Fibroblast of peridontal ligament (primary cell): ENCODE measurements at regions not wholly inside any gene's neighbourhood (a gene's known extent, or its start where the extent isn't known, plus 50 kb on each side); places are given as distances from the start of the nearest gene placed in this dataset.

Experiments
- DNase-seq: peaks from one replicate; pipeline ENCODE4 v3.0.0-alpha.2; 2010; ENCODE audit errors: extremely low read depth

- DNase-seq, result no peak
These were observed 325.4 kb upstream of the AGTR1 start for GRCh38 chr3:148372206-148372875.

- DNase-seq, result no peak
These were observed 323.7 kb upstream of the AGTR1 start for GRCh38 chr3:148373961-148374360.

GRCh38 chr3:148379763-148380382 lies 317.8 kb upstream of the AGTR1 start:
- DNase-seq, result peak; percentile 76

- no peak for DNase-seq
These were observed 316.7 kb upstream of the AGTR1 start for GRCh38 chr3:148381051-148381450.

GRCh38 chr3:148389916-148390315 lies 307.8 kb upstream of the AGTR1 start:
- no peak for DNase-seq

- DNase-seq, result no peak
These were observed 301.9 kb upstream of the AGTR1 start for GRCh38 chr3:148395821-148396220.

- no peak for DNase-seq
These were observed 296.9 kb upstream of the AGTR1 start for GRCh38 chr3:148400754-148401153.

GRCh38 chr3:148408667-148409066 lies 289.0 kb upstream of the AGTR1 start:
- DNase-seq, result no peak

- DNase-seq, result no peak
These were observed 277.5 kb upstream of the AGTR1 start for GRCh38 chr3:148420242-148420641.

- DNase-seq, result no peak
These were observed 268.7 kb upstream of the AGTR1 start for GRCh38 chr3:148428862-148429605.

GRCh38 chr3:148433665-148434064 lies 264.0 kb upstream of the AGTR1 start:
- no peak for DNase-seq

- DNase-seq, result no peak
These were observed 262.2 kb upstream of the AGTR1 start for GRCh38 chr3:148435534-148435933.

- DNase-seq, result no peak
These were observed 258.4 kb upstream of the AGTR1 start for GRCh38 chr3:148439254-148439822.

GRCh38 chr3:148441191-148441590 lies 256.5 kb upstream of the AGTR1 start:
- DNase-seq, result no peak

- DNase-seq, result no peak
These were observed 246.9 kb upstream of the AGTR1 start for GRCh38 chr3:148450819-148451218.

GRCh38 chr3:148451969-148452368 lies 245.7 kb upstream of the AGTR1 start:
- DNase-seq, result no peak

- no peak for DNase-seq
These were observed 243.9 kb upstream of the AGTR1 start for GRCh38 chr3:148453781-148454191.

- no peak for DNase-seq
These were observed 242.6 kb upstream of the AGTR1 start for GRCh38 chr3:148455098-148455497.

- DNase-seq, result no peak
These were observed 239.8 kb upstream of the AGTR1 start for GRCh38 chr3:148457886-148458285.

- peak; percentile 56 for DNase-seq
These were observed 237.7 kb upstream of the AGTR1 start for GRCh38 chr3:148459931-148460513.

- DNase-seq, result no peak
These were observed 237.0 kb upstream of the AGTR1 start for GRCh38 chr3:148460686-148461085.

GRCh38 chr3:148464246-148464645 lies 233.5 kb upstream of the AGTR1 start:
- DNase-seq, result peak; percentile 12
